Upper lobe of left lung (tissue), 4 donors: ENCODE measurements at regions not wholly inside any gene's neighbourhood (a gene's known extent, or its start where the extent isn't known, plus 50 kb on each side); places are given as distances from the start of the nearest gene placed in this dataset.

ENCODE experiments used
- POLR2A ChIP-seq, 4 donors: fragments of 450-650 bp; IDR thresholded peaks; one replicate each; pipeline ENCODE4 v1.5.1; 2016 to 2017; ENCODE audit warnings: antibody characterized with exemption in 4 of 4, mild to moderate bottlenecking in 2 of 4
- TF ChIP-seq, protein P1 (sequence below), 6 experiments: fragments of 450-650 bp in 4 of 6; fragments of 200-600 bp in 2 of 6; sonication (generic) in 2 of 6; IDR thresholded peaks; one replicate each; pipeline ENCODE4 v1.5.1; 2016 to 2019; ENCODE audit warnings: antibody characterized with exemption in 6 of 6

DNA sequence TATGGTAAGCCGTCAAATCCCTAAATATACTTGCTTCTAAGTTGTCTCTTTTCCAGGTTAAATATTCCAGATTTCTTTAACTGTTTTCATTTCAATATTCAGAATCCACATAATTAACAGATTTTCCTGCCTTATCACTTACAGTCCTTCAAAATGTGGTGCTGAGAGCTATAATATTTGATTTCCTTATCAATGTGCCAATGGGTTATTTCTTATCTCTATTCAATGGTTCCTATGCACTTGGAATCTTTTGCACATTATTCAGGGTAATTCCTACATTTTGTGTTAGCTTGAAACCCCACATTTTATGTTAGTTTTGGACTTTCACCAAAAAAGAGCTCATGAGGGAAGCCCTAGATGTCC is 173.5 kb downstream of the ZFP36L2 start:
- no peak for TF ChIP-seq POLR2A (IDR thresholded peaks at IDR 0.05)
- TF ChIP-seq, protein P1, sequence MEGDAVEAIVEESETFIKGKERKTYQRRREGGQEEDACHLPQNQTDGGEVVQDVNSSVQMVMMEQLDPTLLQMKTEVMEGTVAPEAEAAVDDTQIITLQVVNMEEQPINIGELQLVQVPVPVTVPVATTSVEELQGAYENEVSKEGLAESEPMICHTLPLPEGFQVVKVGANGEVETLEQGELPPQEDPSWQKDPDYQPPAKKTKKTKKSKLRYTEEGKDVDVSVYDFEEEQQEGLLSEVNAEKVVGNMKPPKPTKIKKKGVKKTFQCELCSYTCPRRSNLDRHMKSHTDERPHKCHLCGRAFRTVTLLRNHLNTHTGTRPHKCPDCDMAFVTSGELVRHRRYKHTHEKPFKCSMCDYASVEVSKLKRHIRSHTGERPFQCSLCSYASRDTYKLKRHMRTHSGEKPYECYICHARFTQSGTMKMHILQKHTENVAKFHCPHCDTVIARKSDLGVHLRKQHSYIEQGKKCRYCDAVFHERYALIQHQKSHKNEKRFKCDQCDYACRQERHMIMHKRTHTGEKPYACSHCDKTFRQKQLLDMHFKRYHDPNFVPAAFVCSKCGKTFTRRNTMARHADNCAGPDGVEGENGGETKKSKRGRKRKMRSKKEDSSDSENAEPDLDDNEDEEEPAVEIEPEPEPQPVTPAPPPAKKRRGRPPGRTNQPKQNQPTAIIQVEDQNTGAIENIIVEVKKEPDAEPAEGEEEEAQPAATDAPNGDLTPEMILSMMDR (IDR thresholded peaks at IDR 0.05) = no peak
